ENCODE measurements at regions not wholly inside any gene's neighbourhood (a gene's known extent, or its start where the extent isn't known, plus 50 kb on each side); places are given as distances from the start of the nearest gene placed in this dataset.
"Not testable (repeated sequence)": the region's sequence is repeated elsewhere in the genome, so short reads cannot be mapped to it uniquely, and the experiment has no call there.

GRCh38 chr12:33116284-33116683, 219.7 kb upstream of the PKP2 start:
- in situ Hi-C loops (cut with MboI; ENCODE audit: low sequenced_read_pairs, unreplicated experiment): no loop called here
- TF ChIP-seq CTCF (IDR thresholded peaks at IDR 0.05; ENCODE audit: borderline replicate concordance, control extremely low read depth, extremely low read depth, insufficient read depth, missing control alignments): no peak
- DNase-seq (ENCODE audit: low spot score): no peak

- no peak for DNase-seq (ENCODE audit: low spot score)
- in situ Hi-C loops (cut with MboI; ENCODE audit: low sequenced_read_pairs, unreplicated experiment): no loop called here
Observed at GRCh38 chr12:33115716-33116115, 219.1 kb upstream of the PKP2 start.

GRCh38 chr12:33111850-33112249, 215.3 kb upstream of the PKP2 start:
- no peak for DNase-seq (ENCODE audit: low spot score)
- in situ Hi-C loops (cut with MboI; ENCODE audit: low sequenced_read_pairs, unreplicated experiment): no loop called here
- no peak for TF ChIP-seq CTCF (IDR thresholded peaks at IDR 0.05; ENCODE audit: borderline replicate concordance, control extremely low read depth, extremely low read depth, insufficient read depth, missing control alignments)

More at GRCh38 chr12:33115716-33116115, 219.1 kb upstream of the PKP2 start:
- no peak for TF ChIP-seq CTCF (IDR thresholded peaks at IDR 0.05; ENCODE audit: borderline replicate concordance, control extremely low read depth, extremely low read depth, insufficient read depth, missing control alignments)

- DNase-seq (ENCODE audit: low spot score); in situ Hi-C loops (cut with MboI; ENCODE audit: low sequenced_read_pairs, unreplicated experiment): not testable (repeated sequence)
Observed at GRCh38 chr12:33107827-33108226, 211.2 kb upstream of the PKP2 start.

- TF ChIP-seq CTCF (IDR thresholded peaks at IDR 0.05; ENCODE audit: borderline replicate concordance, control extremely low read depth, extremely low read depth, insufficient read depth, missing control alignments): no peak
- in situ Hi-C loops (cut with MboI; ENCODE audit: low sequenced_read_pairs, unreplicated experiment): no loop called here
- DNase-seq (ENCODE audit: low spot score): no peak
Observed at GRCh38 chr12:33093534-33093933, 197.0 kb upstream of the PKP2 start.

- in situ Hi-C loops (cut with MboI; ENCODE audit: low sequenced_read_pairs, unreplicated experiment); DNase-seq (ENCODE audit: low spot score): not testable (repeated sequence)
Observed at GRCh38 chr12:33087876-33088275, 191.3 kb upstream of the PKP2 start.

GRCh38 chr12:33076401-33076800, 179.8 kb upstream of the PKP2 start:
- in situ Hi-C loops (cut with MboI; ENCODE audit: low sequenced_read_pairs, unreplicated experiment); DNase-seq (ENCODE audit: low spot score): not testable (repeated sequence)

- DNase-seq (ENCODE audit: low spot score); in situ Hi-C loops (cut with MboI; ENCODE audit: low sequenced_read_pairs, unreplicated experiment): not testable (repeated sequence)
Observed at GRCh38 chr12:33075130-33075766, 178.7 kb upstream of the PKP2 start.

GRCh38 chr12:33061844-33062243, 165.3 kb upstream of the PKP2 start:
- TF ChIP-seq CTCF (IDR thresholded peaks at IDR 0.05; ENCODE audit: borderline replicate concordance, control extremely low read depth, extremely low read depth, insufficient read depth, missing control alignments): no peak
- in situ Hi-C loops (cut with MboI; ENCODE audit: low sequenced_read_pairs, unreplicated experiment): no loop called here
- DNase-seq (ENCODE audit: low spot score): no peak
